ENCODE measurements at regions not wholly inside any gene's neighbourhood (a gene's known extent, or its start where the extent isn't known, plus 50 kb on each side); places are given as distances from the start of the nearest gene placed in this dataset.

- H3K9me3 ChIP-seq: no peaks in the 10 kb centered on the region
- no peaks in the 10 kb centered on the region for H3K36me3 ChIP-seq
- no peak for ATAC-seq
- intact Hi-C loops (cut with DNase I): no loop called here
- H3K4me1 ChIP-seq: no peaks in the 10 kb centered on the region
- no peak for DNase-seq
- H3K27me3 ChIP-seq (ENCODE audit: low read depth): no peaks in the 10 kb centered on the region
- H3K27ac ChIP-seq: no peak overlapping the region
- no peak overlapping the region for H3K4me3 ChIP-seq
- no peak for TF ChIP-seq CTCF (IDR thresholded peaks at IDR 0.05)
Observed at GRCh38 chr12:30002677-30003076, 218.9 kb upstream of the TMTC1 start.

- Histone ChIP-seq H3K9me3 (no peaks in the 10 kb centered on the region), H3K27ac (no peak overlapping the region), H3K4me1 (no peaks in the 10 kb centered on the region), H3K36me3 (no peaks in the 10 kb centered on the region), H3K4me3 (no peak overlapping the region), H3K27me3 (ENCODE audit: low read depth) (no peaks in the 10 kb centered on the region)
- no peak for TF ChIP-seq CTCF (IDR thresholded peaks at IDR 0.05)
- intact Hi-C loops (cut with DNase I): no loop called here
- DNase-seq (no peak), ATAC-seq (no peak)
Observed at GRCh38 chr12:30000401-30000800, 216.7 kb upstream of the TMTC1 start.

GRCh38 chr12:29996993-29997392 is 213.3 kb upstream of the TMTC1 start:
- Histone ChIP-seq H3K36me3 (no peaks in the 10 kb centered on the region), H3K27me3 (ENCODE audit: low read depth) (no peaks in the 10 kb centered on the region), H3K4me3 (no peak overlapping the region), H3K27ac (no peak overlapping the region), H3K4me1 (no peaks in the 10 kb centered on the region), H3K9me3 (no peaks in the 10 kb centered on the region)
- no peak for DNase-seq
- ATAC-seq: no peak
- intact Hi-C loops (cut with DNase I): no loop called here
- TF ChIP-seq CTCF (IDR thresholded peaks at IDR 0.05): no peak

- TF ChIP-seq CTCF (IDR thresholded peaks at IDR 0.05): no peak
- H3K27ac ChIP-seq: no peak overlapping the region
- H3K4me3 ChIP-seq: no peak overlapping the region
- H3K9me3 ChIP-seq: no peaks in the 10 kb centered on the region
- no peaks in the 10 kb centered on the region for H3K4me1 ChIP-seq
- DNase-seq (no peak), ATAC-seq (no peak)
- intact Hi-C loops (cut with DNase I): no loop called here
- no peaks in the 10 kb centered on the region for H3K27me3 ChIP-seq (ENCODE audit: low read depth)
- H3K36me3 ChIP-seq: no peaks in the 10 kb centered on the region
Observed at GRCh38 chr12:29992366-29992765, 208.6 kb upstream of the TMTC1 start.

- ATAC-seq (no peak), DNase-seq (no peak)
Observed at GRCh38 chr12:29991924-29992323, 208.2 kb upstream of the TMTC1 start.

More at GRCh38 chr12:29991924-29992323, 208.2 kb upstream of the TMTC1 start:
- TF ChIP-seq CTCF (IDR thresholded peaks at IDR 0.05): no peak
- no peak overlapping the region for H3K27ac ChIP-seq
- intact Hi-C loops (cut with DNase I): no loop called here
- H3K4me3 ChIP-seq: no peak overlapping the region
- no peaks in the 10 kb centered on the region for H3K36me3 ChIP-seq
- H3K9me3 ChIP-seq: no peaks in the 10 kb centered on the region
- no peaks in the 10 kb centered on the region for H3K27me3 ChIP-seq (ENCODE audit: low read depth)
- H3K4me1 ChIP-seq: no peaks in the 10 kb centered on the region

All from lower lobe of right lung (tissue), 2 donors.